ENCODE measurements at regions not wholly inside any gene's neighbourhood (a gene's known extent, or its start where the extent isn't known, plus 50 kb on each side); places are given as distances from the start of the nearest gene placed in this dataset.

DNA sequence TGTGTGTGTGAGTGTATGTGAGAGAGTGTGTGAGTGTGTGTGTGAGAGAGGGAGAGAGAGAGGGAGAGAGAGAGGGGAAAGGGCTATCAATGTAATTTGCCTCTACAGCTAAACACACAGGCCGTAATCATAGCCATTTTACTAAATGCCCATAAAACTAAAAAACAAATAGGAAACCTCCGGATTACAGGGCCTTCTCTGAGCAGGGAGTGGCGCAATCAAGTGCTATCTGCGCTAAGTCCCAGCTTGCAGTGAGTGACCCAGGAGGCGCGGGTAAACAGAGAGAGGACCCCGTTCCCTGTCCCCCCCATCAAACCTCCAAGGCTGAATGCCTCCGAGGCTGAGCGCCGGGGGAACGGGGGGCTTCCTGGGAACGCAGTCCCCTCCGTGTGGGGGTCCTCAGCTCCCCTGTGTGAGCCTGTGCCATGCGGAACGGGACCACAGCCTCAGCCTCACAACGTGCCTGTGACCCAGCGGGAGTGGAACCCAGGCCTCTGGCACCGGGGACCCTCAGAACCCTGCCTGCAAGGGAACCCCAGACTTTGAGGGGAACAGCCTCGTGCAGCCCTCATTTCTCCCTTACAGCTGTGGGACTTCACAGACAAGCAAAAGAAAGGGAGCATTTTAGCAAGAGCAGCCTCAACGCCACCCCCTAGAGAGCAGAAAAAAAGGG lies 54.7 kb upstream of the ID2 start:
- no peak overlapping the region for H3K9ac ChIP-seq
- peaks cover 21 to 53% (median 36%) of the 10 kb centered on the region in 10 experiments for H3K4me1 ChIP-seq
- no peak for TF ChIP-seq Cebpa-rat (IDR thresholded peaks at IDR 0.05)
- H3K4me2 ChIP-seq: peak overlapping the region in 3 of 11 experiments; percentile 70 to 78 (median 72); a peak in 2 of 22 replicates
- no peaks in the 10 kb centered on the region; a peak in 1 of 22 replicates for H4K20me1 ChIP-seq
- no peaks in the 10 kb centered on the region for H3K9me3 ChIP-seq (replicated peaks in 1 of 11)
- no peak overlapping the region for H3K4me3 ChIP-seq
- 0 out of 22 replicates have a peak overlapping the region, but pooled peaks of 1 of the 11 experiments have one; percentile 2 for H3K27ac ChIP-seq
- no peaks in the 10 kb centered on the region for H3K36me3 ChIP-seq
- H3K27me3 ChIP-seq: no peaks in the 10 kb centered on the region

- no peaks in the 10 kb centered on the region for H3K27me3 ChIP-seq
- no peaks in the 10 kb centered on the region for H3K36me3 ChIP-seq
- no peak overlapping the region for H3K4me3 ChIP-seq
- H3K4me2 ChIP-seq: peak overlapping the region in 8 of 11 experiments; percentile 64 to 82 (median 72); a peak in 9 of 22 replicates
- H3K9ac ChIP-seq: no peak overlapping the region
- H3K27ac ChIP-seq: 0 out of 22 replicates have a peak overlapping the region, but pooled peaks of 1 of the 11 experiments have one; percentile 2
- TF ChIP-seq Cebpa-rat (IDR thresholded peaks at IDR 0.05): no peak
- no peaks in the 10 kb centered on the region; a peak in 1 of 22 replicates for H4K20me1 ChIP-seq
- H3K4me1 ChIP-seq: peaks cover 21 to 58% (median 42%) of the 10 kb centered on the region in 10 experiments
- H3K9me3 ChIP-seq (replicated peaks in 1 of 11): no peaks in the 10 kb centered on the region
Observed at GRCh38 chr2:8627692-8628085, 54.2 kb upstream of the ID2 start.

DNA sequence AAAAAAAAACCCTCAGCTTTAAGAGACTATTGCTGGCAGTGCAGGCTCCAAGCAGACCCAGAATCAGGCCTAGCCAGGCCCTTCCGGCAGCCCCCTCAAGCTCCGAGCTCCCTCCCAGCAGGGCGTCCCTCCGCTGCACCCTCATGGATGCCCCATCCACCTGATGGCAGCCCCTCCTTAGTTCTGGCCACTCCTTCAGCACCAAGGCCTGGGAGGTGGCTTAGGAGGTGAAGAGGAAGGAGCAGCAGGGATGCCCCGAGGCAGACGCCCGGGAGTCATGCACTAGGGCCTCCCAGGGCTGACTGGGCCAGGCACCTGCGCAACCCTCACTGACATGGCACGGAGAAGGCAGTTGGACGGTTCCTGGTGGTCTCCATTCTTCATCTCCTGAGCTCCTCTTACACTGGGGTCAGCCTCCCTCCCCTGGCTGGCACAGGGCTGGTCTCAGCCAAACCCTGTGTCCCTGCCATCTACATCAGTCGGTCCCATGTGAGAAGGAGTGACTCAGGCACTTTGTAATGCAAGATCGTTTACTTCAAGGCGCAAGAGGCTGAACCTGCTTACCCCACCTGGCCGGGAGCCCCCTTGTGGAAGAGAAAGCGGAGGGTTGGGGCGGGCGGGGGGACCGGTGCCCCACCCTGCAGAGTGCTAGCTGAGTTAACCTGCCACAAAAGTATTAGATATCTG lies 53.5 kb upstream of the ID2 start:
- Histone ChIP-seq H4K20me1 (no peaks in the 10 kb centered on the region; a peak in 1 of 22 replicates), H3K4me2 (peak overlapping the region; percentile 62 to 82 (median 71)), H3K27ac (0 out of 22 replicates have a peak overlapping the region, but pooled peaks of 1 of the 11 experiments have one; percentile 9), H3K4me1 (peaks cover 24 to 65% (median 48%) of the 10 kb centered on the region in 10 experiments), H3K9me3 (replicated peaks in 1 of 11) (no peaks in the 10 kb centered on the region), H3K4me3 (no peak overlapping the region), H3K27me3 (no peaks in the 10 kb centered on the region), H3K9ac (no peak overlapping the region), H3K36me3 (no peaks in the 10 kb centered on the region)
- TF ChIP-seq Cebpa-rat (IDR thresholded peaks at IDR 0.05): no peak

- no peaks in the 10 kb centered on the region; a peak in 1 of 22 replicates for H4K20me1 ChIP-seq
- no peak overlapping the region for H3K4me3 ChIP-seq
- no peaks in the 10 kb centered on the region for H3K27me3 ChIP-seq
- no peak for TF ChIP-seq Cebpa-rat (IDR thresholded peaks at IDR 0.05)
- H3K9ac ChIP-seq: no peak overlapping the region
- peaks cover 28 to 67% (median 53%) of the 10 kb centered on the region in 10 experiments for H3K4me1 ChIP-seq
- H3K9me3 ChIP-seq (replicated peaks in 1 of 11): no peaks in the 10 kb centered on the region
- no peak overlapping the region for H3K27ac ChIP-seq
- no peaks in the 10 kb centered on the region for H3K36me3 ChIP-seq
- H3K4me2 ChIP-seq: peak overlapping the region; percentile 62 to 82 (median 71)
Observed at GRCh38 chr2:8628866-8629209, 53.0 kb upstream of the ID2 start.

DNA sequence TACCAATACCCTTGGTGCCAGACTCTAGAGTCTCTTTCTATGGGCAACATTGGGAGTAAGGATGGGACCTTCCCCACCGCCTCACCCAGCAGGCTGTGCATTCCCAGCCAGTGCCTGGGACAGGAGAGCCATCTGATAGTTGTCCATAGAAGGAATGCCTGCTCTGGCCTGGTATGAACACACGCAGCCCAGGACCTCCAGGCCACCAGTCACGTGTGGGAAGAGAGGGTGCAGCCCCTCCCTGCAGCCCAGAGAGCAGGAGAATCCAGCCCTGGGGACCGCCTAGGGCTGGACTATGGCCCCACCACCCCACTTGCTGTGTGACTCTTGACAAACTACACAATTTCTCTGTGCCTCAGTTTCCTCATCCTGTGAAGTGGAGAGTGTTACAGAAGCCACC lies 52.5 kb upstream of the ID2 start:
- no peaks in the 10 kb centered on the region for H3K9me3 ChIP-seq (replicated peaks in 1 of 11)
- no peak overlapping the region for H3K4me3 ChIP-seq
- peaks cover 28 to 68% (median 55%) of the 10 kb centered on the region in 10 experiments for H3K4me1 ChIP-seq
- H3K27ac ChIP-seq: no peak overlapping the region
- H4K20me1 ChIP-seq: no peaks in the 10 kb centered on the region; a peak in 1 of 22 replicates
- H3K36me3 ChIP-seq: no peaks in the 10 kb centered on the region
- no peak for TF ChIP-seq Cebpa-rat (IDR thresholded peaks at IDR 0.05)
- H3K4me2 ChIP-seq: peak overlapping the region; percentile 62 to 82 (median 71); a peak in 18 of 22 replicates
- H3K9ac ChIP-seq: no peak overlapping the region
- no peaks in the 10 kb centered on the region for H3K27me3 ChIP-seq

DNA sequence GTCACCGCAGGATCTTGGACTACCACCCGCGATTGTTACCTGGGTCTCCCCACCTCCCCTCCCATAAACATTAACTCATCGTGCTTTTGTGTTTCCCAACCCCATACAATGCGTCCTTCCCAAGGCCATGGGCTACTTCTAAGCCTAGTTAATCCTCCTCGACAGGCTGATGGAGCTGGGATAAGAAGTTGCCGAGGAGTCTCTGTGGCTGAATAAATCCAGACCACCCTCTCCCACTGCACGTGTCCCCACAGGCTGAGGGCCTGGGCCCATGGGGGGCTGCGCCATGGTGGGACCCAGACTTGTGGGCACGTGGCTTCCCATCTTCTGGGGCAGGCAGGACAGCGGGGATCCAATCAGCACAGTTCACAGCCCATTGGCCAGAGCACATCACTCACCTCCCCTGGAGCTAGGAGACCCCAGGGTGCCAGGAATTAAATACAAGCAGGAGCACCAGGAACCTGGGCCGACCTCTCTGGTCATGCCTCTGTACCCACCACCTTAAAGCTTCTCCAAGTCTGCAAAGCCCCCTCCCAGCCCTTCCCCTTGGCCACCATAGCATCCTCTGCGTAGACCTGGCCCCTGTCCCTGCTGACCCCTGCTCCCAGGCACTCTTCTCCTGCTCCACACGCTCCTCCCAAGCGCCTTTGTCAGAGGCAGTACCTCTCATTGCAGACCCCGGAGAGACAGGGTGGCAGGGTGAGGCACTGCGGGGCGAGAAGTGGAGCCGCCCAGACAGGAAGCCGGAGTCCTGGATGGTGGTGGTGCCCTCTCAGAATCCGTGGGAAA lies 51.0 kb upstream of the ID2 start:
- Histone ChIP-seq H3K27ac (peak overlapping the region in 2 of 11 experiments; percentile 27 to 31; a peak in 3 of 22 replicates), H3K36me3 (no peaks in the 10 kb centered on the region), H3K4me1 (peaks cover 28 to 68% (median 55%) of the 10 kb centered on the region in 10 experiments), H3K9me3 (replicated peaks in 1 of 11) (no peaks in the 10 kb centered on the region), H4K20me1 (no peaks in the 10 kb centered on the region; a peak in 1 of 22 replicates), H3K27me3 (no peaks in the 10 kb centered on the region), H3K4me2 (peak overlapping the region; percentile 6 to 87 (median 67); a peak in 20 of 22 replicates), H3K4me3 (no peak overlapping the region), H3K9ac (no peak overlapping the region)
- no peak for TF ChIP-seq Cebpa-rat (IDR thresholded peaks at IDR 0.05)

- no peaks in the 10 kb centered on the region for H3K36me3 ChIP-seq
- no peak overlapping the region for H3K4me3 ChIP-seq
- H3K9me3 ChIP-seq (replicated peaks in 1 of 11): no peaks in the 10 kb centered on the region
- H3K4me2 ChIP-seq: peak overlapping the region; percentile 6 to 87 (median 67); a peak in 21 of 22 replicates
- no peaks in the 10 kb centered on the region; a peak in 1 of 22 replicates for H4K20me1 ChIP-seq
- H3K27ac ChIP-seq: peak overlapping the region in 2 of 11 experiments; percentile 27 to 31; a peak in 3 of 22 replicates
- no peak for TF ChIP-seq Cebpa-rat (IDR thresholded peaks at IDR 0.05)
- H3K27me3 ChIP-seq: no peaks in the 10 kb centered on the region
- 0 out of 22 replicates have a peak overlapping the region, but pooled peaks of 1 of the 11 experiments have one; percentile 21 for H3K9ac ChIP-seq
- peaks cover 28 to 68% (median 55%) of the 10 kb centered on the region in 10 experiments for H3K4me1 ChIP-seq
Observed at GRCh38 chr2:8631465-8632005, 50.3 kb upstream of the ID2 start.

Measured in BLaER1 treated with 17β-estradiol and CSF1 and Interleukin-3, amounts not matched to agents 10 nM and 100 nM (cell line).